ENCODE measurements at regions not wholly inside any gene's neighbourhood (a gene's known extent, or its start where the extent isn't known, plus 50 kb on each side); places are given as distances from the start of the nearest gene placed in this dataset.

DNA sequence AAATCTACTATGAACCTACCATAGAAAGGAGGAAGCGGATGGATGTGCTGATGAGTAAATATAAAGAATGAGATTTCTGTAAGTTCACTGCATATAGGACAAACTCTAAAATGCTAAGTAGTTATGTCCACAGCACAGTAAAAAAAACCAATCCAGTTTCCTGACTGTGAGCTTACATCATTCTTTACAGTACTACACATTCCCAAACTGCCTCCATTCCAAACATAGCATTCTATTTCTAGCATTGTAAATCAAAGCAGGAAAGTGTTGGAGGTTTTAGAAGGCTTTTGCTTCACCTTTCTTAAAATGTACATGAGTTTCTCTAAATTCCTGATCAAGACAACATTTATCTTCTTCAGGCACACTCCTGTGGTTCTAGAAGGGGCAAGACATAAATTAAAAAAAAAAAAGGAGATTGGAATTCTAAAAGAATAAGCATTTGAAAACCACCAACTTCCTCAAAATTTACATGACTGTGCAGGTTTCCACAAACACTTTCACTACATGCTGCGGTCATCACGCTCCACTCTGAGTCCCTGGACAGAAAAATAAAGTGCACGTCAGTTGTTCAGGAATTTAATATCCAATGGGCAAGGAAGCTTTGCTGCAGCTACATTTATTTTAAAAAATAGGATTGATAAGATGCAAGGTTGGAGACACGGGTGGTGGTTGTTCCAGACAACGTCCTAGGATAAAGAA lies 297.6 kb upstream of the STS start:
- TF ChIP-seq POLR2A (IDR thresholded peaks at IDR 0.05; ENCODE audit: extremely low read depth, insufficient read length), result no peak
- TF ChIP-seq, protein P1, sequence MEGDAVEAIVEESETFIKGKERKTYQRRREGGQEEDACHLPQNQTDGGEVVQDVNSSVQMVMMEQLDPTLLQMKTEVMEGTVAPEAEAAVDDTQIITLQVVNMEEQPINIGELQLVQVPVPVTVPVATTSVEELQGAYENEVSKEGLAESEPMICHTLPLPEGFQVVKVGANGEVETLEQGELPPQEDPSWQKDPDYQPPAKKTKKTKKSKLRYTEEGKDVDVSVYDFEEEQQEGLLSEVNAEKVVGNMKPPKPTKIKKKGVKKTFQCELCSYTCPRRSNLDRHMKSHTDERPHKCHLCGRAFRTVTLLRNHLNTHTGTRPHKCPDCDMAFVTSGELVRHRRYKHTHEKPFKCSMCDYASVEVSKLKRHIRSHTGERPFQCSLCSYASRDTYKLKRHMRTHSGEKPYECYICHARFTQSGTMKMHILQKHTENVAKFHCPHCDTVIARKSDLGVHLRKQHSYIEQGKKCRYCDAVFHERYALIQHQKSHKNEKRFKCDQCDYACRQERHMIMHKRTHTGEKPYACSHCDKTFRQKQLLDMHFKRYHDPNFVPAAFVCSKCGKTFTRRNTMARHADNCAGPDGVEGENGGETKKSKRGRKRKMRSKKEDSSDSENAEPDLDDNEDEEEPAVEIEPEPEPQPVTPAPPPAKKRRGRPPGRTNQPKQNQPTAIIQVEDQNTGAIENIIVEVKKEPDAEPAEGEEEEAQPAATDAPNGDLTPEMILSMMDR (IDR thresholded peaks at IDR 0.05; ENCODE audit: low read depth, low read length), result no peak

All from NB4 (cell line).